B cell (primary cell): ENCODE measurements at regions not wholly inside any gene's neighbourhood (a gene's known extent, or its start where the extent isn't known, plus 50 kb on each side); places are given as distances from the start of the nearest gene placed in this dataset.

Source experiments
- ATAC-seq: fragments of 200-7000 bp; cut with Tn5 transposase; one replicate; pipeline ENCODE4 v1.10.0; 2021; ENCODE audit warnings: low read depth, mild to moderate bottlenecking, moderate number of reproducible peaks, moderate library complexity
- CTCF ChIA-PET: fragments of 350-600 bp; sonication (Branson Sonifier 250); formaldehyde crosslinking; loops from one replicate; lab custom pipeline; 2021; ENCODE audit warnings: antibody characterized with exemption, inconsistent platforms; lab: Charles Lee
- POLR2A ChIA-PET: fragments of 350-600 bp; sonication (Branson Sonifier 250); formaldehyde crosslinking; loops from one replicate; lab custom pipeline; 2021; ENCODE audit warnings: antibody characterized with exemption; lab: Charles Lee
- DNase-seq: peaks from one replicate; pipeline ENCODE4 v3.0.0; 2013
- H2AFZ ChIP-seq: 2 replicates; pipeline ENCODE4 v1.6.1; 2012; ENCODE audit warnings: mild to moderate bottlenecking, low read depth, low read length; ENCODE audit not compliant: insufficient read depth, poor library complexity, severe bottlenecking
- H3K27ac ChIP-seq, 2 donors: 1 replicate in 1 of 2; 2 replicates in 1 of 2; pipeline ENCODE4 v1.5.1; 2012 to 2013; ENCODE audit warnings: low read length in 2 of 2, mild to moderate bottlenecking in 2 of 2, moderate library complexity in 1 of 2
- H3K27me3 ChIP-seq, 4 experiments: fragments of 200-600 bp in 1 of 4; sonication (generic) in 1 of 4; replicated peaks in 1 of 4; 1 replicate in 2 of 4; 2 replicates in 2 of 4; pipeline versions ENCODE4 v1.6.1 to v1.7.0; 2013 to 2016; ENCODE audit warnings: low read length in 3 of 4, mild to moderate bottlenecking in 2 of 4, mixed read lengths in 1 of 4, moderate library complexity in 1 of 4; ENCODE audit not compliant: insufficient read depth in 4 of 4, control insufficient read depth in 3 of 4; ENCODE audit errors: control extremely low read depth in 1 of 4
- H3K36me3 ChIP-seq, 2 experiments: replicated peaks in 1 of 2; 1 replicate in 1 of 2; 2 replicates in 1 of 2; pipeline versions ENCODE4 v1.6.1 to v1.7.1; 2013; ENCODE audit warnings: low read length in 1 of 2; ENCODE audit not compliant: insufficient read depth in 2 of 2, control insufficient read depth in 1 of 2; ENCODE audit errors: control extremely low read depth in 1 of 2, extremely low read depth in 1 of 2
- H3K4me1 ChIP-seq, 2 donors: fragments of 200-600 bp in 1 of 2; sonication (generic) in 1 of 2; 1 replicate in 1 of 2; 2 replicates in 1 of 2; pipeline versions ENCODE4 v1.5.1 to v1.6.1; 2013 to 2017; ENCODE audit warnings: low read length in 2 of 2; ENCODE audit not compliant: control insufficient read depth in 2 of 2, insufficient read depth in 2 of 2
- H3K4me2 ChIP-seq: replicated peaks from 2 replicates; pipeline ENCODE3; 2012; ENCODE audit warnings: mild to moderate bottlenecking, low read depth, low read length; ENCODE audit not compliant: poor library complexity, severe bottlenecking
- H3K4me3 ChIP-seq, 5 experiments: fragments of 200-600 bp in 1 of 5; sonication (generic) in 1 of 5; 1 replicate in 3 of 5; 2 replicates in 2 of 5; pipeline versions ENCODE4 v1.5.1 to v1.7.0; 2011 to 2016; ENCODE audit warnings: low read length in 4 of 5, mild to moderate bottlenecking in 4 of 5, low read depth in 2 of 5, control low read depth in 1 of 5, moderate library complexity in 1 of 5; ENCODE audit not compliant: insufficient read depth in 1 of 5; ENCODE audit errors: control extremely low read depth in 1 of 5, extremely low read depth in 1 of 5
- H3K79me2 ChIP-seq: fragments of 200-600 bp; sonication (generic); one replicate; pipeline ENCODE4 v1.6.0; 2016; ENCODE audit warnings: low read length; ENCODE audit not compliant: control insufficient read depth, insufficient read depth
- H3K9ac ChIP-seq: fragments of 200-600 bp; sonication (generic); 2 replicates; pipeline ENCODE4 v1.6.1; 2017; ENCODE audit warnings: mild to moderate bottlenecking, low read length, moderate library complexity
- H3K9me3 ChIP-seq, 3 donors: one replicate each; pipeline versions ENCODE4 v1.6.1 to v1.7.1; 2013; ENCODE audit warnings: low read length in 2 of 3; ENCODE audit not compliant: control insufficient read depth in 2 of 3, insufficient read depth in 1 of 3; ENCODE audit errors: control extremely low read depth in 1 of 3
- H4K20me1 ChIP-seq: 2 replicates; pipeline ENCODE4 v1.6.0; 2012; ENCODE audit warnings: mild to moderate bottlenecking, low read length; ENCODE audit not compliant: insufficient read depth, control insufficient read depth, poor library complexity, severe bottlenecking
- H3K27ac Mint-ChIP-seq: one replicate; pipeline ENCODE4 v1.8.0; 2021; ENCODE audit warnings: mixed read lengths
- H3K27me3 Mint-ChIP-seq: one replicate; pipeline ENCODE4 v1.8.0; 2021; ENCODE audit warnings: mixed read lengths
- H3K4me1 Mint-ChIP-seq: one replicate; pipeline ENCODE4 v1.8.0; 2021; ENCODE audit warnings: mixed read lengths
- H3K4me3 Mint-ChIP-seq: one replicate; pipeline ENCODE4 v1.8.0; 2021; ENCODE audit warnings: mixed read lengths
- H3K9me3 Mint-ChIP-seq: one replicate; pipeline ENCODE4 v1.8.0; 2022; ENCODE audit warnings: mixed read lengths; ENCODE audit not compliant: insufficient read depth
- EZH2 ChIP-seq: IDR thresholded peaks from 2 replicates; pipeline ENCODE4 v1.6.1; 2012; ENCODE audit warnings: borderline replicate concordance, low read depth, mild to moderate bottlenecking, moderate library complexity, low read length; ENCODE audit not compliant: insufficient read depth, poor library complexity, severe bottlenecking
- WGBS: methylation state at CpG from one replicate; pipeline ENCODE4 v1.1.5; 2013; ENCODE audit warnings: missing lambda C conversion rate; ENCODE audit not compliant: insufficient coverage; 5-methylcytosine and 5-hydroxymethylcytosine counted together
- intact Hi-C: fragments of 100-400 bp; cut with micrococcal nuclease; formaldehyde crosslinking; loops from one replicate; pipeline ENCODE4 v1.10.0; 2022
- TF ChIP-seq, protein P1 (sequence below): fragments of 200-600 bp; IDR thresholded peaks from one replicate; pipeline ENCODE4 v1.8.0; 2022; ENCODE audit warnings: antibody characterized with exemption, mild to moderate bottlenecking

DNA sequence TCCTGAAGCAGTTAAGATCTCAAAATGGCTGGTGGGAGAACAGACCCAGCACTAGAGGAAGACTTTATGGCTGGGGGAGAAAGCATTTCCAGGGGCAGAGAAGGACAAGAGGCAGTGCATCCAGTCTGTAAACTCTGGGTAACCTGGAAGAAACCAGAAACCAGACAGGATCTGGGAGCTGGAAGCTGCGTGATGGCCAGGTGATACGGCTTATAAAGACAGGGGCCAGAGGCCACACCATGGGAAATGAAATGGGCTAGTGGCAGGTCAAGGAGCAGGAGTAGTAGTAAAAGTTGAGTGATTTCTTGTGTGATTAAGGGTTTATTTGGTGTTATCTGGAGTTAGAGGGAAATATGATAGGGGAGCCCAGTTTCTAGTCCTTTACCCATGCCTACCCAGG is 144.7 kb upstream of the ARRDC4 start:
- no peaks in the 10 kb centered on the region for H3K4me1 Mint-ChIP-seq
- intact Hi-C loops, result no loop called here
- DNase-seq (no peak), ATAC-seq (no peak)
- no peak overlapping the region for H3K9ac ChIP-seq
- H3K4me1 ChIP-seq, result no peaks in the 10 kb centered on the region
- POLR2A ChIA-PET, result no interaction called here
- H3K27me3 ChIP-seq, result no peaks in the 10 kb centered on the region
- no peak overlapping the region for H3K27ac ChIP-seq
- H3K27ac Mint-ChIP-seq, result no peak overlapping the region
- CTCF ChIA-PET, result no interaction called here
- no peak overlapping the region for H2AFZ ChIP-seq
- H3K4me2 ChIP-seq, result no peak overlapping the region
- no peaks in the 10 kb centered on the region for H3K79me2 ChIP-seq
- no peak overlapping the region for H3K4me3 Mint-ChIP-seq
- no peaks in the 10 kb centered on the region for H3K27me3 Mint-ChIP-seq
- TF ChIP-seq, protein P1, sequence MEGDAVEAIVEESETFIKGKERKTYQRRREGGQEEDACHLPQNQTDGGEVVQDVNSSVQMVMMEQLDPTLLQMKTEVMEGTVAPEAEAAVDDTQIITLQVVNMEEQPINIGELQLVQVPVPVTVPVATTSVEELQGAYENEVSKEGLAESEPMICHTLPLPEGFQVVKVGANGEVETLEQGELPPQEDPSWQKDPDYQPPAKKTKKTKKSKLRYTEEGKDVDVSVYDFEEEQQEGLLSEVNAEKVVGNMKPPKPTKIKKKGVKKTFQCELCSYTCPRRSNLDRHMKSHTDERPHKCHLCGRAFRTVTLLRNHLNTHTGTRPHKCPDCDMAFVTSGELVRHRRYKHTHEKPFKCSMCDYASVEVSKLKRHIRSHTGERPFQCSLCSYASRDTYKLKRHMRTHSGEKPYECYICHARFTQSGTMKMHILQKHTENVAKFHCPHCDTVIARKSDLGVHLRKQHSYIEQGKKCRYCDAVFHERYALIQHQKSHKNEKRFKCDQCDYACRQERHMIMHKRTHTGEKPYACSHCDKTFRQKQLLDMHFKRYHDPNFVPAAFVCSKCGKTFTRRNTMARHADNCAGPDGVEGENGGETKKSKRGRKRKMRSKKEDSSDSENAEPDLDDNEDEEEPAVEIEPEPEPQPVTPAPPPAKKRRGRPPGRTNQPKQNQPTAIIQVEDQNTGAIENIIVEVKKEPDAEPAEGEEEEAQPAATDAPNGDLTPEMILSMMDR, result no peak
- TF ChIP-seq EZH2, result no peak
- 95% methylated on average over 2 of the region's 2 CpGs for WGBS
- H3K9me3 ChIP-seq, result no peaks in the 10 kb centered on the region
- no peaks in the 10 kb centered on the region for H3K36me3 ChIP-seq
- no peaks in the 10 kb centered on the region for H4K20me1 ChIP-seq
- H3K4me3 ChIP-seq, result no peak overlapping the region
- peaks cover 4% of the 10 kb centered on the region for H3K9me3 Mint-ChIP-seq

DNA sequence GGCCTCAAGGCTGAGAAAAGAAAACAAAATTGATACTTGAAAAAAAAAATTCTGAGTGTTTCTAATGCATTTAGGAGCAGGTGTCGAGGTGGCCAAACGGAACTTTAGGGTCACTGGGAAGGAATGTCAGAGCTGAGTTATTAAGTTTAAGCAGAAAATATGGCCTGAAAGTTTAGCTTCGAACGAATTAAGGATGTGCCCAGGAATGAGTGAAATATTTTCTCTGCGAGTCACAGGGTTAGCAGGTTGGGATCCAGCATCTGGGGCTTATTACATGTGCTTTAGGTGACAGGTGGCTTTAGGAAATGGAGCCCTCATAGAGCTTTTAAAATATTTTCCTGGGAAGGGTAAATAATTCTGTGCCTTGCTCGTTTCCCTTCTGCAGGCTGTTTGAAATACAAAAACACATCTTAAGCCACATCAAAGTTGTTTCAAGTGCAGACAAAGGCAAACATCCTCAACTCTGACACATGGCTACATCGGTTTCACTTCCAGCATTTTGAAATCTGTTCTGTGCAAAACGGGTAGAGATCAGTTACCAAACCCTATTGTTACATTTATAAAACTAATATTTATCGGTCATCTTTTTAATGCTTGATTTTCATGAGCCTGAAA is 143.1 kb upstream of the ARRDC4 start:
- POLR2A ChIA-PET, result no interaction called here

More for the DNA sequence above, 143.1 kb upstream of the ARRDC4 start:
- WGBS, result 93% methylated on average over 5 of the region's 9 CpGs
- Histone ChIP-seq H3K9ac (no peak overlapping the region), H3K9me3 (no peaks in the 10 kb centered on the region), H3K4me1 (no peaks in the 10 kb centered on the region), H3K27me3 (no peaks in the 10 kb centered on the region), H3K4me2 (no peak overlapping the region), H3K4me3 (no peak overlapping the region), H3K27ac (no peak overlapping the region), H4K20me1 (no peaks in the 10 kb centered on the region), H2AFZ (no peak overlapping the region), H3K79me2 (no peaks in the 10 kb centered on the region), H3K36me3 (no peaks in the 10 kb centered on the region)
- intact Hi-C loops, result no loop called here
- TF ChIP-seq EZH2, result no peak
- TF ChIP-seq, protein P1, result no peak
- ATAC-seq, result no peak
- no peak for DNase-seq
- Mint-ChIP-seq H3K27me3 (no peaks in the 10 kb centered on the region), H3K27ac (no peak overlapping the region), H3K4me3 (no peak overlapping the region), H3K4me1 (no peaks in the 10 kb centered on the region), H3K9me3 (no peaks in the 10 kb centered on the region)
- CTCF ChIA-PET, result no interaction called here
